Nephron progenitor cell (in vitro differentiated cells): ENCODE measurements at regions not wholly inside any gene's neighbourhood (a gene's known extent, or its start where the extent isn't known, plus 50 kb on each side); places are given as distances from the start of the nearest gene placed in this dataset.

Experiments used
- DNase-seq: peaks from one replicate; pipeline ENCODE4 v3.0.0; 2021
- H3K27ac Mint-ChIP-seq: 2 replicates; pipeline ENCODE4 v1.8.0; 2021; ENCODE audit warnings: mild to moderate bottlenecking, moderate library complexity, mixed read lengths
- H3K27me3 Mint-ChIP-seq: 2 replicates; pipeline ENCODE4 v1.8.0; 2021; ENCODE audit warnings: mild to moderate bottlenecking, low read depth, mixed read lengths; ENCODE audit not compliant: poor library complexity
- H3K36me3 Mint-ChIP-seq: 2 replicates; pipeline ENCODE4 v1.8.0; 2021; ENCODE audit warnings: low read depth, mixed read lengths
- H3K4me1 Mint-ChIP-seq: 2 replicates; pipeline ENCODE4 v1.8.0; 2021; ENCODE audit warnings: mixed read lengths
- H3K4me3 Mint-ChIP-seq: 2 replicates; pipeline ENCODE4 v1.8.0; 2021; ENCODE audit warnings: mild to moderate bottlenecking, moderate library complexity, mixed read lengths
- H3K9me3 Mint-ChIP-seq: 2 replicates; pipeline ENCODE4 v1.8.0; 2021; ENCODE audit warnings: mild to moderate bottlenecking, moderate library complexity, mixed read lengths
- TF ChIP-seq, protein P1 (sequence below): fragments of 200-600 bp; sonication (generic); IDR thresholded peaks from 2 replicates; pipeline ENCODE4 v1.5.0; 2021; ENCODE audit warnings: antibody characterized with exemption

DNA sequence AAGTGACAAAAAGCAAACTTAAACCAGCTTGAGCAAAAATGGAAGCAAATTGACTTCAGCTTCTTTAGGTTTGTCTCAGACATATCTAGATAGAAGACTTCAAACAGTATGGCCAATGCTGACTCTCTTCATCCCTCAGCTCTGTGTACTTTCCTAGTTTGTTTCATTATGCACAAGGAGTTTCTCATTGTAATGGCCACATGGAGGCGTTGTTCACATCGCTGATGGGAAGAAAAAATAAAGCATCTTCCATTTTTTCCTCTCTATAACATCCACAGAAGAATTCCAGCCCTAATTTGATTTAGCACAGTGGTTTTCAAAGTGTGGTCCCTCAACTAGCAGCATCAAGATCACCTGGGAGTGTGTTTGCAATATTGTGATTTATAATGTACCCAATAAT lies 397.5 kb upstream of the PRKX start:
- Mint-ChIP-seq H3K36me3 (peaks cover 6% of the 10 kb centered on the region), H3K27me3 (peaks cover 3% of the 10 kb centered on the region), H3K27ac (no peak overlapping the region), H3K4me3 (no peak overlapping the region), H3K9me3 (peaks cover 9% of the 10 kb centered on the region), H3K4me1 (peaks cover 23% of the 10 kb centered on the region)
- no peak for DNase-seq
- TF ChIP-seq, protein P1, sequence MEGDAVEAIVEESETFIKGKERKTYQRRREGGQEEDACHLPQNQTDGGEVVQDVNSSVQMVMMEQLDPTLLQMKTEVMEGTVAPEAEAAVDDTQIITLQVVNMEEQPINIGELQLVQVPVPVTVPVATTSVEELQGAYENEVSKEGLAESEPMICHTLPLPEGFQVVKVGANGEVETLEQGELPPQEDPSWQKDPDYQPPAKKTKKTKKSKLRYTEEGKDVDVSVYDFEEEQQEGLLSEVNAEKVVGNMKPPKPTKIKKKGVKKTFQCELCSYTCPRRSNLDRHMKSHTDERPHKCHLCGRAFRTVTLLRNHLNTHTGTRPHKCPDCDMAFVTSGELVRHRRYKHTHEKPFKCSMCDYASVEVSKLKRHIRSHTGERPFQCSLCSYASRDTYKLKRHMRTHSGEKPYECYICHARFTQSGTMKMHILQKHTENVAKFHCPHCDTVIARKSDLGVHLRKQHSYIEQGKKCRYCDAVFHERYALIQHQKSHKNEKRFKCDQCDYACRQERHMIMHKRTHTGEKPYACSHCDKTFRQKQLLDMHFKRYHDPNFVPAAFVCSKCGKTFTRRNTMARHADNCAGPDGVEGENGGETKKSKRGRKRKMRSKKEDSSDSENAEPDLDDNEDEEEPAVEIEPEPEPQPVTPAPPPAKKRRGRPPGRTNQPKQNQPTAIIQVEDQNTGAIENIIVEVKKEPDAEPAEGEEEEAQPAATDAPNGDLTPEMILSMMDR, result no peak

- TF ChIP-seq, protein P1, result no peak
- Mint-ChIP-seq H3K9me3 (peaks cover 3% of the 10 kb centered on the region), H3K27me3 (no peaks in the 10 kb centered on the region), H3K36me3 (no peaks in the 10 kb centered on the region), H3K4me1 (peaks cover 29% of the 10 kb centered on the region), H3K27ac (no peak overlapping the region), H3K4me3 (no peak overlapping the region)
- DNase-seq, result no peak
Measured at GRCh38 chrX:4094926-4095325, 381.5 kb upstream of the PRKX start.

GRCh38 chrX:4091046-4091760 lies 377.8 kb upstream of the PRKX start:
- Mint-ChIP-seq H3K9me3 (no peaks in the 10 kb centered on the region), H3K4me3 (no peak overlapping the region), H3K4me1 (peaks cover 43% of the 10 kb centered on the region), H3K27ac (peak overlapping the region; percentile 9), H3K27me3 (no peaks in the 10 kb centered on the region), H3K36me3 (no peaks in the 10 kb centered on the region)
- TF ChIP-seq, protein P1, result no peak
- DNase-seq, result no peak

DNA sequence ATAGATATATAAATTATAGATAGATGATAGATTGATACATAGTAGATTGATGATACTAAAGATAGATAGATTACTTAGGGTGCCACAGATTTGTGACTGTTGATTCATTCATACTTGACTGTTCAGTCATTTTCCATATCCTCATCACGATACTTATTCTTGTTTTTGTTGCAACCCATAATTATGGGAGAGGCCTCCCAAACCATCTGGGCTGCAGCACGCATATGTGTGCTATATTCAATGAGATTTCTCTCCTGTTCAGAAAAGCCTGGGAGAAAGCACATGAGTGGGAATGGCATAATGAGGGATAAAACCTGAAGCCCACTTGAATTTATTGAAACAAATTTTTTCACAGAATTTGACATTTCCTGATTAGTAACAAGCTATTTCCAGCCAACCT lies 346.4 kb upstream of the PRKX start:
- peaks cover 14% of the 10 kb centered on the region for H3K9me3 Mint-ChIP-seq
- no peak for DNase-seq
- no peaks in the 10 kb centered on the region for H3K4me1 Mint-ChIP-seq
- H3K36me3 Mint-ChIP-seq, result peaks cover 8% of the 10 kb centered on the region
- TF ChIP-seq, protein P1, result no peak
- no peaks in the 10 kb centered on the region for H3K27me3 Mint-ChIP-seq
- no peak overlapping the region for H3K27ac Mint-ChIP-seq
- H3K4me3 Mint-ChIP-seq, result no peak overlapping the region

- TF ChIP-seq, protein P1, result no peak
- Mint-ChIP-seq H3K27ac (no peak overlapping the region), H3K27me3 (peaks cover 3% of the 10 kb centered on the region), H3K36me3 (peaks cover under 1% of the 10 kb centered on the region), H3K4me1 (peaks cover 19% of the 10 kb centered on the region), H3K4me3 (no peak overlapping the region), H3K9me3 (peaks cover 8% of the 10 kb centered on the region)
- DNase-seq, result no peak
Measured at GRCh38 chrX:4043951-4044350, 330.5 kb upstream of the PRKX start.

DNA sequence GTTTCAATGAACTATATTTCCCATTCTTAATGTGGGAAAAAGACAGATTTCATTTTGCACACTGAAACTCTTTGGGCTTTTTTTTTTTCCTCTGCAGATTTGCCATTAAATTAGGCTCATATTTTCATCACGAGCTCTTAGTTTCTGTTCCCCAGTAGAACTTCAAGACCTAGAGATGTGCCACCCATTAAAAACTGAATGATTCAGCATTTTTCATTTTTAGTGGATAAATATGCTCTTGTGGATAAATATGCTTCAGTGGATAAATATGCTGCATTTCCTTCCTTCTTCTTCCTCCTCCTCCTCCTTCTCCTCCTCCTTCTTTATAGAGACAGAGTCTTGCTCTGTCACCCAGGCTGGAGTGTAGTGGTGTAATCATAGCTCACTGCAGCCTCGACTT lies 322.4 kb upstream of the PRKX start:
- H3K36me3 Mint-ChIP-seq, result peaks cover 5% of the 10 kb centered on the region
- no peak for DNase-seq
- H3K4me3 Mint-ChIP-seq, result no peak overlapping the region
- no peaks in the 10 kb centered on the region for H3K27me3 Mint-ChIP-seq
- peaks cover 4% of the 10 kb centered on the region for H3K4me1 Mint-ChIP-seq
- peak overlapping the region; percentile 83 for H3K27ac Mint-ChIP-seq
- peaks cover 24% of the 10 kb centered on the region for H3K9me3 Mint-ChIP-seq
- TF ChIP-seq, protein P1, result no peak
